MCF 10A (cell line): ENCODE measurements at regions not wholly inside any gene's neighbourhood (a gene's known extent, or its start where the extent isn't known, plus 50 kb on each side); places are given as distances from the start of the nearest gene placed in this dataset.

ENCODE experiments used
- BruUV-seq: library from RNA; stranded (reverse); fragments of 400-500 nt; replicated peaks from 2 replicates; lab custom pipeline; 2021; lab: Mats Ljungman, UMichigan
- CTCF ChIA-PET: fragments of 300-600 bp; sonication (Branson Sonifier 250); formaldehyde crosslinking; extraction: SDS; loops from one replicate; lab custom pipeline; 2021; ENCODE audit warnings: antibody characterized with exemption, inconsistent platforms; lab: Yijun Ruan, JAX
- POLR2A ChIA-PET: fragments of 300-600, 350-650 bp; sonication (Branson Sonifier 250); formaldehyde crosslinking; extraction: SDS; loops from one replicate; lab custom pipeline; 2020; ENCODE audit warnings: antibody characterized with exemption, inconsistent platforms; lab: Yijun Ruan, JAX
- DNase-seq: peaks from one replicate; pipeline ENCODE4 v3.0.0-alpha.2; 2018; ENCODE audit not compliant: unreplicated experiment
- H3K27ac Mint-ChIP-seq: one replicate; pipeline ENCODE4 v1.8.0; 2022; ENCODE audit warnings: mild to moderate bottlenecking, low read depth, mixed read lengths; ENCODE audit not compliant: unreplicated experiment
- H3K27me3 Mint-ChIP-seq: one replicate; pipeline ENCODE4 v1.8.0; 2022; ENCODE audit warnings: mixed read lengths; ENCODE audit not compliant: insufficient read depth, unreplicated experiment
- H3K36me3 Mint-ChIP-seq: one replicate; pipeline ENCODE4 v1.8.0; 2022; ENCODE audit warnings: mild to moderate bottlenecking, moderate library complexity, mixed read lengths; ENCODE audit not compliant: insufficient read depth, unreplicated experiment
- H3K4me1 Mint-ChIP-seq: one replicate; pipeline ENCODE4 v1.8.0; 2022; ENCODE audit warnings: mixed read lengths; ENCODE audit not compliant: insufficient read depth, unreplicated experiment
- H3K4me3 Mint-ChIP-seq: one replicate; pipeline ENCODE4 v1.8.0; 2022; ENCODE audit warnings: mild to moderate bottlenecking, moderate library complexity, mixed read lengths; ENCODE audit not compliant: unreplicated experiment
- H3K9me3 Mint-ChIP-seq: one replicate; pipeline ENCODE4 v1.8.0; 2022; ENCODE audit warnings: mixed read lengths; ENCODE audit not compliant: unreplicated experiment
- intact Hi-C: fragments of 100-400 bp; cut with micrococcal nuclease; formaldehyde crosslinking; loops from 2 replicates; pipeline ENCODE4 v1.14.1; 2022
- TF ChIP-seq, protein P1 (sequence below): fragments of 200-600 bp; IDR thresholded peaks from one replicate; pipeline ENCODE4 v1.8.0; 2022; ENCODE audit warnings: antibody characterized with exemption, mild to moderate bottlenecking; ENCODE audit not compliant: unreplicated experiment

- ChIA-PET POLR2A (interaction anchor here (0.6 to 0.9 kb wide), 2 partner anchors 12 to 21 kb away, joined by 3 to 5 read pairs; no protein-coding TSS in a partner anchor), CTCF (interaction anchor here (0.6 to 1.3 kb wide), 3 partner anchors 8 to 287 kb away, joined by 3 to 4 read pairs (median 4); no protein-coding TSS in a partner anchor)
- no TSS peak for BruUV-seq
- intact Hi-C loops, result no loop called here
- H3K36me3 Mint-ChIP-seq, result no peaks in the 10 kb centered on the region
- TF ChIP-seq, protein P1, sequence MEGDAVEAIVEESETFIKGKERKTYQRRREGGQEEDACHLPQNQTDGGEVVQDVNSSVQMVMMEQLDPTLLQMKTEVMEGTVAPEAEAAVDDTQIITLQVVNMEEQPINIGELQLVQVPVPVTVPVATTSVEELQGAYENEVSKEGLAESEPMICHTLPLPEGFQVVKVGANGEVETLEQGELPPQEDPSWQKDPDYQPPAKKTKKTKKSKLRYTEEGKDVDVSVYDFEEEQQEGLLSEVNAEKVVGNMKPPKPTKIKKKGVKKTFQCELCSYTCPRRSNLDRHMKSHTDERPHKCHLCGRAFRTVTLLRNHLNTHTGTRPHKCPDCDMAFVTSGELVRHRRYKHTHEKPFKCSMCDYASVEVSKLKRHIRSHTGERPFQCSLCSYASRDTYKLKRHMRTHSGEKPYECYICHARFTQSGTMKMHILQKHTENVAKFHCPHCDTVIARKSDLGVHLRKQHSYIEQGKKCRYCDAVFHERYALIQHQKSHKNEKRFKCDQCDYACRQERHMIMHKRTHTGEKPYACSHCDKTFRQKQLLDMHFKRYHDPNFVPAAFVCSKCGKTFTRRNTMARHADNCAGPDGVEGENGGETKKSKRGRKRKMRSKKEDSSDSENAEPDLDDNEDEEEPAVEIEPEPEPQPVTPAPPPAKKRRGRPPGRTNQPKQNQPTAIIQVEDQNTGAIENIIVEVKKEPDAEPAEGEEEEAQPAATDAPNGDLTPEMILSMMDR, result no peak
- H3K27ac Mint-ChIP-seq, result no peak overlapping the region
- peaks cover 8% of the 10 kb centered on the region for H3K9me3 Mint-ChIP-seq
- no peaks in the 10 kb centered on the region for H3K27me3 Mint-ChIP-seq
- no peak for DNase-seq
- H3K4me3 Mint-ChIP-seq, result no peak overlapping the region
- H3K4me1 Mint-ChIP-seq, result peaks cover 15% of the 10 kb centered on the region
Measured at GRCh38 chr10:117783698-117784395, 241.3 kb downstream of the EMX2 start.

- H3K4me1 Mint-ChIP-seq, result peaks cover 15% of the 10 kb centered on the region
- H3K36me3 Mint-ChIP-seq, result no peaks in the 10 kb centered on the region
- H3K4me3 Mint-ChIP-seq, result no peak overlapping the region
- no peaks in the 10 kb centered on the region for H3K27me3 Mint-ChIP-seq
- H3K9me3 Mint-ChIP-seq, result peaks cover 8% of the 10 kb centered on the region
- no TSS peak for BruUV-seq
- ChIA-PET POLR2A (interaction anchor here (0.6 kb wide), 1 partner anchor 14 kb away, joined by 3 read pairs; no protein-coding TSS in a partner anchor), CTCF (interaction anchor here (1.3 kb wide), 1 partner anchor 9 kb away, joined by 4 read pairs; no protein-coding TSS in a partner anchor)
- H3K27ac Mint-ChIP-seq, result no peak overlapping the region
- TF ChIP-seq, protein P1, result no peak
- intact Hi-C loops, result no loop called here
- no peak for DNase-seq
Measured at GRCh38 chr10:117784776-117785175, 242.2 kb downstream of the EMX2 start.

DNA sequence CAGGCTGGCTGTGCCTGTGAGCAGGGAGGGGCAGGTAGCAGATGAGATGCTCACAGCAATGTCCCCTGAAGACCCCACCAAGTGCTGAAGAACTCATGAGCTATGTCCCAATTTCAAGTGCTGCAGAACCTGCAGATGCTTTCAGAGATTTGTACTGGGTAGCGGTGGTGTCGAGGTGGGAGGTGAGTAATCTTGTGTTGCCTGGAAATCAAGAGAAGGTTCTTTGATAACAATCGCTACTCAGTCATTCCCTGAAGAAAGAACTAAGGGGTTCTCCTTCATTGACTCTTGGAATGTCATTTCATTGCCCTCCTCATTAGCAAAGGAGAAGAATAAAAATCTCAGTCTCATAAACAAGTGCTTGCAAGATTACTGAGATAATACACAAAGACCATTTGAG, 246.4 kb downstream of the EMX2 start:
- no peak overlapping the region for H3K4me3 Mint-ChIP-seq
- no peaks in the 10 kb centered on the region for H3K27me3 Mint-ChIP-seq
- H3K27ac Mint-ChIP-seq, result no peak overlapping the region
- no peak for DNase-seq
- TF ChIP-seq, protein P1, result no peak
- peaks cover 8% of the 10 kb centered on the region for H3K4me1 Mint-ChIP-seq
- POLR2A ChIA-PET, result interaction anchor here (0.9 to 1.1 kb wide), 2 partner anchors 16 to 71 kb away, joined by 3 to 5 read pairs; no protein-coding TSS in a partner anchor
- CTCF ChIA-PET, result no interaction called here
- H3K9me3 Mint-ChIP-seq, result no peaks in the 10 kb centered on the region
- intact Hi-C loops, result no loop called here
- BruUV-seq, result no TSS peak
- no peaks in the 10 kb centered on the region for H3K36me3 Mint-ChIP-seq

DNA sequence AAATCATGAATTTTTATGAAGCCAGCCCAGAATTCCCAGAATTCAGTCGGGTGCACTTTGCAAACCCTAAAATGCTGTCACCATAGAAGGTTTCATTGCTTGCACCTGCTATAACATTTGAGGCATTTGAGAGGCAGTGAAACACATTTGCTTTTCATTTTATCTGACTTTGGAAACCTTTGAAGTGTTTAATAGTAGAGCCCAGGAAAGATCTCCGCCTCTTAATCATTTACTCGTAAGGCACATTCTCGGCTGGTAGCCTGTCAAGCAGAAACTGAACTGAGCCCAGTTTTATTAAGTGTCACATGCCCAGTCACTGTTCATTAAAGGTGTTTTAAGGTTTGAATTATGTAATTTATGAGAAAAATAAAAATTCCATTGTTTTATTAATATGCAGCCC, 247.6 kb downstream of the EMX2 start:
- TF ChIP-seq, protein P1, result no peak
- Mint-ChIP-seq H3K36me3 (peaks cover 6% of the 10 kb centered on the region), H3K27me3 (no peaks in the 10 kb centered on the region), H3K4me3 (no peak overlapping the region), H3K4me1 (peaks cover 16% of the 10 kb centered on the region), H3K9me3 (no peaks in the 10 kb centered on the region), H3K27ac (no peak overlapping the region)
- intact Hi-C loops, result no loop called here
- DNase-seq, result no peak
- BruUV-seq, result no TSS peak
- CTCF ChIA-PET, result no interaction called here
- POLR2A ChIA-PET, result interaction anchor here (1.9 kb wide), 1 partner anchor 15 kb away, joined by 6 read pairs; no protein-coding TSS in a partner anchor
